Psoas muscle (tissue), 7 donors: ENCODE measurements at regions not wholly inside any gene's neighbourhood (a gene's known extent, or its start where the extent isn't known, plus 50 kb on each side); places are given as distances from the start of the nearest gene placed in this dataset.

Source experiments
- ATAC-seq, 4 donors: fragments of 200-7000 bp; cut with Tn5 transposase; one replicate each; pipeline ENCODE4 v1.9.1; 2020; ENCODE audit warnings: moderate library complexity in 3 of 4, mild to moderate bottlenecking in 2 of 4
- DNase-seq, 2 donors: peaks; one replicate each; pipeline ENCODE4 v3.0.0-alpha.2; 2020
- H3K27ac ChIP-seq: fragments of 200-600 bp; one replicate; pipeline ENCODE4 v1.8.0; 2022
- H3K27me3 ChIP-seq, 3 donors: fragments of 200-600 bp in 1 of 3; one replicate each; pipeline versions ENCODE4 v1.6.1 to v1.8.0; 2013 to 2022; ENCODE audit warnings: low read length in 2 of 3, mild to moderate bottlenecking in 2 of 3, moderate library complexity in 1 of 3; ENCODE audit not compliant: insufficient read depth in 3 of 3
- H3K36me3 ChIP-seq, 2 donors: fragments of 200-600 bp in 1 of 2; one replicate each; pipeline versions ENCODE4 v1.6.1 to v1.8.0; 2013 to 2022; ENCODE audit warnings: low read depth in 1 of 2, mild to moderate bottlenecking in 1 of 2, moderate library complexity in 1 of 2; ENCODE audit not compliant: insufficient read depth in 1 of 2
- H3K4me1 ChIP-seq: fragments of 200-600 bp; one replicate; pipeline ENCODE4 v1.8.0; 2022
- H3K4me3 ChIP-seq: fragments of 200-600 bp; one replicate; pipeline ENCODE4 v1.8.0; 2022; ENCODE audit warnings: mild to moderate bottlenecking
- H3K9me3 ChIP-seq: fragments of 200-600 bp; one replicate; pipeline ENCODE4 v1.8.0; 2022
- CTCF ChIP-seq: fragments of 200-600 bp; IDR thresholded peaks from one replicate; pipeline ENCODE4 v1.8.0; 2022; ENCODE audit warnings: antibody characterized with exemption
- WGBS, 3 donors: extraction: QIAGEN DNeasy Blood & Tissue Kit; methylation state at CpG; one replicate each; pipeline versions ENCODE4 v1.1.6 to v1.1.7; 2013; 5-methylcytosine and 5-hydroxymethylcytosine counted together
- intact Hi-C, 2 donors: fragments of 100-400 bp; cut with DNase I; formaldehyde crosslinking; loops; one replicate each; pipeline versions ENCODE4 v1.11.0 to v1.14.2; 2022
- donor health status: healthy with polysubstance abuse.
- donor health status: DM: no; HTN: no; CAD: no; lungs with moderate emphysema.
- donor health status: Bipolar disorder and iron deficiency.
- donor health status: healthy.
- donor health status: DM: yes; HTN: yes; CAD: no.
- donor health status: DM: no; HTN: no; CAD: no.
- donor health status: DM: yes; HTN: yes; CAD: no.

- ATAC-seq = no peak
- WGBS, 3 donors = 58 to 75% (median 64%) methylated on average over 2 of the region's 2 CpGs
- intact Hi-C loops = no loop called here
- TF ChIP-seq CTCF = no peak
- Histone ChIP-seq H3K36me3 (no peaks in the 10 kb centered on the region), H3K27me3 (peaks cover 0 to 2% (median 0%) of the 10 kb centered on the region in 3 donors), H3K4me1 (no peaks in the 10 kb centered on the region), H3K27ac (no peak overlapping the region), H3K4me3 (no peak overlapping the region), H3K9me3 (no peaks in the 10 kb centered on the region)
- DNase-seq = no peak
Measured at GRCh38 chr12:84723988-84724387, 188.6 kb downstream of the SLC6A15 start.

GRCh38 chr12:84719997-84720396 lies 192.6 kb downstream of the SLC6A15 start:
- no peak for DNase-seq
- WGBS, 3 donors = 17 to 22% (median 19%) methylated on average over 1 of the region's 1 CpG
- H3K36me3 ChIP-seq = no peaks in the 10 kb centered on the region
- no peak overlapping the region for H3K27ac ChIP-seq
- H3K4me1 ChIP-seq = no peaks in the 10 kb centered on the region
- intact Hi-C loops = no loop called here
- H3K4me3 ChIP-seq = no peak overlapping the region
- no peaks in the 10 kb centered on the region for H3K9me3 ChIP-seq
- no peak for TF ChIP-seq CTCF
- ATAC-seq = no peak
- H3K27me3 ChIP-seq = no peaks in the 10 kb centered on the region

- Histone ChIP-seq H3K9me3 (no peaks in the 10 kb centered on the region), H3K36me3 (no peaks in the 10 kb centered on the region), H3K27me3 (no peaks in the 10 kb centered on the region), H3K4me1 (no peaks in the 10 kb centered on the region), H3K4me3 (no peak overlapping the region), H3K27ac (no peak overlapping the region)
- ATAC-seq (no peak), DNase-seq (no peak)
- intact Hi-C loops = no loop called here
- no peak for TF ChIP-seq CTCF
Measured at GRCh38 chr12:84718906-84719305, 193.7 kb downstream of the SLC6A15 start.

GRCh38 chr12:84712747-84713146 lies 199.9 kb downstream of the SLC6A15 start:
- ATAC-seq = no peak
- intact Hi-C loops = no loop called here
- no peak for DNase-seq
- Histone ChIP-seq H3K36me3 (no peaks in the 10 kb centered on the region), H3K27me3 (no peaks in the 10 kb centered on the region), H3K9me3 (no peaks in the 10 kb centered on the region), H3K4me3 (no peak overlapping the region), H3K4me1 (no peaks in the 10 kb centered on the region), H3K27ac (no peak overlapping the region)
- no peak for TF ChIP-seq CTCF
- WGBS, 3 donors = 75 to 84% (median 78%) methylated on average over 4 of the region's 4 CpGs

GRCh38 chr12:84706374-84706773 lies 206.2 kb downstream of the SLC6A15 start:
- intact Hi-C loops = no loop called here
- ATAC-seq = no peak

More at GRCh38 chr12:84706374-84706773, 206.2 kb downstream of the SLC6A15 start:
- Histone ChIP-seq H3K9me3 (no peaks in the 10 kb centered on the region), H3K4me1 (no peaks in the 10 kb centered on the region), H3K27me3 (no peaks in the 10 kb centered on the region), H3K36me3 (no peaks in the 10 kb centered on the region), H3K4me3 (no peak overlapping the region), H3K27ac (no peak overlapping the region)
- no peak for DNase-seq
- no peak for TF ChIP-seq CTCF
